GM21526 (cell line): ENCODE measurements at regions not wholly inside any gene's neighbourhood (a gene's known extent, or its start where the extent isn't known, plus 50 kb on each side); places are given as distances from the start of the nearest gene placed in this dataset.

Source experiments
- ATAC-seq: cut with Tn5 transposase; IDR thresholded peaks from one replicate; pipeline ENCODE4 v1.9.1; 2021; ENCODE audit warnings: moderate library complexity; ENCODE audit not compliant: unreplicated experiment, low FRiP score

GRCh38 chr13:99053636-99054233, 75.9 kb upstream of the DOCK9 start:
- no peak for ATAC-seq

- no peak for ATAC-seq
These were observed 77.4 kb upstream of the DOCK9 start for GRCh38 chr13:99055281-99055680.

DNA sequence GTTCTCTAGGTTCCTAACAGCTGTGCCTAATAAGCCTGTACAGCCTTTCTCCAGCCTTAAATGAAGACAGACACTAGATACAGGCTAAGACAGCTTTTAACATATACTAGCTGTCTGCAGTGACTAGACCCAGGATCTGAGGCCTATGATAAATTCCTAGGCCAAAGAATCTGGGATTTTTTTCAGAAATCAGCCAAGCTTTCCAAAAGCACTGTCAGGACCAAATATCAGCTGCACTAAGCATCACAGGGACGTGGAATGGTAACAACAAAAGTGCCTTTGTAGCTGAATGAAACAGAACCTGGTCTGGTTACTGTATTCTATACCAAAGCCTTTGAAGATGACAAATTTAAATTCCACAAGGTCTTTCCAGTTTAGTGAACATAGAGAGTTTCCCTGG, 77.9 kb upstream of the DOCK9 start:
- ATAC-seq, result no peak

DNA sequence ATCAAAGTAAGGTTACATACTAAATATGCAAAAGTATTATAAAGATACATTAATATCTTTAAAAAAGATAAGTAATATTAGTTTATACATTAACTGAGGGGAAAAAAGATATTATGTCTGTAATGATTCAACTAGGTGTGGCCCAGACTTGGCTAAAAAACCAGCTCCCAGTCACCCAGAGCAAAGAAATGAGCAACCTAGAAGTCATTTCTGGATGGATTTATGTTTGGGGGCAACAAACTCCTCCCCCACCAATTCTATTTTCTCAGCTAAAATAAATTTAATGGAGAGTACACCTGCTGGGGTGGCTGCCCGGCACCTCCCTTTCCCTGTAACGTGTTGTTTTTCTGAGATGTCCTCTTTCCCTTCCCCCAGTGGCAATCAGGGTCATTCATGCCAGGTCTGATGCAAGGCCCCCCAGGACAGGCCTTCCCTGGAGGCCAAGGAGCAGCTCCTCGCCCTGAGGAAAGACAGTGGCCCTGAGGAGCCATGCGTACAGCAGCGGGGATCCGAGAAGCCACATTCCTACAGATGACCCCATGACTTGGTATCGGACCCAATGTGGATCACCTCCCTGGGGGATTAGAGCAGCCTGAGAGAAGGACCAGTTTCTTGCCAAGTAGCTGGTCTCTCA, 78.6 kb upstream of the DOCK9 start:
- no peak for ATAC-seq

DNA sequence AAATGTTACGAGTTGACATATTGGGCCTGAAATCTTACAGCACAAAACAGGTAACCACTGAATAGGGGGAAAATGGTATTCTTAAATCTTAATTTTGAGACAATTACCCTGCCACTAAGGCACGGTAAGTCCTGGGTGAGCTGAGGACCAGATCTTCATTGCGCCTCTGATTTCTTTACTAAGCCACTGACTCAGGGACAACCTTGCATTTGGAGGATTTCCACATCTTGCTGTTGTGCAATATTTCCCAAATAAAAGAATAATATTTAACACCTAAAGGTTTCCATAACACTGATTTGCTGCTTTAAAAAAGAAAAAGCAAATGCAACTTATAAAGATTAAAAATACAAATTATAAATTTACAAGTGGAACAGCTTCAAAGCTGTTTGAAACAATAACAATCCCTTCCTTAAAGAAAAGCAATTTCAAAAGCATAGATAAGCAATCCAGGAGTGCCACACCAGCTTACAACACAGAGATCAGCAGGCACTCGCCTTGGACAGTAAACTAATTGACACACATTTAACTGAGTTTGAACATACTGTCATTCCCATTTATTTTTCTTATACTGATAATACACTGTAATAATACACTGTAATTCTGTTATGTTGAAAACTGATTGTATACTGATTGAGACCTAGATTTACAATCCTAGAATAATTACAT, 79.6 kb upstream of the DOCK9 start:
- ATAC-seq, result no peak

GRCh38 chr13:99058527-99059495, 80.9 kb upstream of the DOCK9 start:
- no peak for ATAC-seq

DNA sequence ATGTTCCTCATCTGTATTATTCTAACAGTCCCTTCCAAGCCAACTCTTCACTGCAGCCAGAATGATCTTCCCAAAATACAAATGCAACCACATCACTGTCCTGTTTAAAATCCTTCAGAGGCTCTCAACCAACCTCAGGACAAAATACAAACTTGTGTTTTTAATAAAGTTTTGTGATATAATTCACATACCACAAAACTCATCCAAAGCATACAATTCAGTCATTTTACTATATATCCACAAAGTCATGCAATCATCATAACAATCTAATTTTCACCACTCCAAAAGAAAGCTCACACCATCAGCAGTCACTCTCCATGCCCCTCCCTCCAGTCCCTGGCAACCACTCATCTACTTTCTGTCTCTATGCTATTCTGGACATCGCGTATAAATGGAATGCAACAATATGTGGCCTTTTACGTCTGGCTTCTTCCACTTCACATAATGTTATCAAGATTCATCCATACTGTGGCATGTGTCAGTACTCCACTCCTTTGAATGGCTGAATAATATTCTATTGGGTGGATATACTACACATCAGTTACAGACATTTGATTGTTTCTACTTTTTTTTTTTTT, 81.7 kb upstream of the DOCK9 start:
- no peak for ATAC-seq

- no peak for ATAC-seq
These were observed 83.5 kb upstream of the DOCK9 start for GRCh38 chr13:99061411-99061810.

DNA sequence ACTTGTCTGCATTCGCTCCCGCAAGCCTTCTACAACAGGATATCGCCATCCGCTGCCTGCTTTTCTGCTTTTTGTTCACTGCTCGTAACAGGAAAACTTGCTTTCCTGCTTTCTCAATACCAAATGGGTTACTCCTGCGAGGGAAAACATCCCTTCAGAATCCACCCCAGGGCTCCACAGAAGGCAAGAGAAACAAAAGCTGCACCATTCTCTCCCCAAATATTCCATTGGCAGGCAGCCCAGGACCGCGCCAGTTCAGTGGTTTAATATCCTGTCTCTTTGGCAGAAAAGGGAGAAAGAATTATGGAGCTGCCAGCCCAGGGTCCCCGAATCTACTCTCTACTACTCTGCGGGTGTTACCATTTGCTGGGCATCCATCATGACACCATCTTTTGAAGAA, 84.7 kb upstream of the DOCK9 start:
- no peak for ATAC-seq

- no peak for ATAC-seq
These were observed 85.3 kb upstream of the DOCK9 start for GRCh38 chr13:99063178-99063577.

DNA sequence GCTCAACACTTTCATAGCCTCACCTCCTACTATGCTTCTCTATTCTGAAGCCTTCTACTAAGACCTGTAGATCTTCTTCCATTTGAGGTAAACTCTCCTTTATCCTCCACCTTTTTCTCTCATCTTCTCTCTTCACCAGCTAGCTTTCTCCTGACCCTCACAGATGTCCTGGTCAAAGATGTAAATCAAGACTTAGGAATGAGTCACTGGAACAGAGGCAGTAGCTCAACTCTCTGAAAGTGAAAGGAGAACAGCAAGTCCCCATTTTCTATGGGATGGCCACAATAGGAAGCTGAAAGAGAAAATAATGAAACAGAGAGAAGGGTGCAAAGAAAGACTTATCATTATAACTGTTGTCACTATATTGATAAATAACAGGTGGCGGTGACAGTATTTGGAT, 86.1 kb upstream of the DOCK9 start:
- ATAC-seq, result no peak

DNA sequence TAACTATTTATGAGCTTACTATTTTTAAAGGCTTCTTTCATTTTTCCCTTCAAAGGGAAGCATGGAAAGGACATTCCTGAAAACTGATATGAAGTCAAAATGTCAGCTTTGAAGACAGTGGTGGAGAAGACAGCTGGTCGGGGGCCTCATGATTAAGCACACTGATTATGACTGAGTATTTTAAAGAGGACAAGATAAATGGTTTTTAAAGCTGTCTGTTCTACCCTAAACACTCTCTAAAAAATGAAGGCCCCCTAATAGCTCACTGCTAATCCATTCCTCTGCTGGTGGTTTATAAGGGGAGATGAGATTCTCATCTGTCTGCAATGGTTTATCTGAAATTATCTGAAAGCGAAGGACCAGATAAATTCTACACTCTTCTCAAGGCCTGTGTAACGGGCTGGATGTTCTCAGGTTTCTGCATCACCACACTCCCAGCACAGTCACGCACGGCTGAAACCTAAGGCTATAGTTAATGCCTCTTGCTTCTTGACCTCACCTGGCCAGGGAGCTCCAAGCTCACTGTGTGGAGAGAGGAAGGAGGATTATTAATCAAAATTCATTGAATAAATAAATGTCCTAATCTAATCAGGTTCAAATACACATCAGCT, 86.9 kb upstream of the DOCK9 start:
- ATAC-seq, result no peak

DNA sequence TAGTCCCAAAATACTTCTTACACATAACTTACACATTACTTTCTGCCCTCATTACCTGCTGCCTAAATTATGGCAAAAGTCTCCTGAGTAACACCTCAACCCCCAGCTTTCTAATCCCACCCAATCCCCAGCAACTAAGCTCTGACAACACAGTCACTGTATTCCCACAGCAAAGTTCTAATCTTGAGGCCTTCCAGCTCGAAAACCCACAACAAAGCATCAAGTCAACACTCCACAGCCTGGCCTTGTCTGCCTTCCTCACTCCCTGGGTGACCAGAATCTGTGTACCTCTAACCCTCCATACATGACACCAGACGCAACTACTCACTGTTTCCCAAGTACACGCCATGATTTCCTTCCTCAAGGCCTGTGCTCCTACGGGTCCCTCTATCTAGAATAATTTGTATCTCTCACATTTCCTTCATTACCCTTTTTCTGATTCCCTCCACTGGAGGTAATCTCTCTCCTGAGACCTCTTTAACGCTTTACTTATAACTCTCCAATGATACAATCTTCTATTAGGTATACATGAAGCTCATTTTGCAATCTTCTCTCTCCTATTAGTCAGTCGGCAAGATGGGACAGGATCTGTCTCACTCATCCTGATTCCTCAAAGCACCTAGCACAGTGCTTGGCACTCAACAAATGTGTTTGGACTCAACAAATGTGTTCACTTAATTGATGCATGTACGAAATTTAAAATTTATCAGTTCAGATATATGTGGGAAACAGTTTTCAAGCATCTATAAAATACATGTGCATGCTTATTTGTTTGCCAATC, 87.6 kb upstream of the DOCK9 start:
- no peak for ATAC-seq

DNA sequence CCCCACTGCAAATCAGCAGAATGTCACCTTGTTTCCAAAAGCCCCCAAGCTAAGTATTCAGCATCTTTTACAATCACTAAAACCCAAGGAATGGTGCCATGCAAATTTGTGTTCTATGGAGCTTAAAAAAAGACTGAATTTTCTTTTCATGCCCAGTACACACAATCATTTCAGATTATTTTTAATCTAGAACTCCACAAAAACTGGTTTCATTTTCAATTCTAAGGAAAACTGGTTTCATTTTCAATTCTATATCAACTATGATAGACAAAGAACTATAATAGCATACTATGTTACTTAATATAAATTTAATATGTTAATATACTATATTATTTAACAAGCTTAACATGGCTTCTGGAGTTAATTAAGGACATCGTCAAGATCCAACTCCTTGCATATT, 88.4 kb upstream of the DOCK9 start:
- no peak for ATAC-seq

GRCh38 chr13:99067159-99067985, 89.5 kb upstream of the DOCK9 start:
- ATAC-seq, result no peak

DNA sequence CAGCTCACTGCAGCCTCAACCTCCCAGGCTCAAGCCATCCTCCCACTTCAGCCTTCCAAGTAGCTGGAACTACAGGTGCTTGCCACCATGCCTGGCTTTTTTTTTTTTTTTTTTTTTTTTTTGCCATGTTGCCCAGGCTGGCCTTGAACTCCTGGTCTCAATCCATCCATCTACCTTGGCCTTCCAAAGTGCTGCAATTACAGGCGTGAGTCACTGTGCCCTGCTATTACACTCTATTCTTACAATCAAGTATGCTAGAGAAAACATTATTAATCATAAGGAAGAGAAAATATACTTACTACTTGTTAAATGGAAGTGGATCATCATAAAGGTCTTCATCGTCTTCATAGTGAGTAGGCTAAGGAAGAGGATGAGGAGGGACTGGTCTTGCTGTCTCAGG, 93.3 kb upstream of the DOCK9 start:
- no peak for ATAC-seq

GRCh38 chr13:99071666-99072065, 93.8 kb upstream of the DOCK9 start:
- no peak for ATAC-seq

GRCh38 chr13:99072356-99072755, 94.5 kb upstream of the DOCK9 start:
- no peak for ATAC-seq

DNA sequence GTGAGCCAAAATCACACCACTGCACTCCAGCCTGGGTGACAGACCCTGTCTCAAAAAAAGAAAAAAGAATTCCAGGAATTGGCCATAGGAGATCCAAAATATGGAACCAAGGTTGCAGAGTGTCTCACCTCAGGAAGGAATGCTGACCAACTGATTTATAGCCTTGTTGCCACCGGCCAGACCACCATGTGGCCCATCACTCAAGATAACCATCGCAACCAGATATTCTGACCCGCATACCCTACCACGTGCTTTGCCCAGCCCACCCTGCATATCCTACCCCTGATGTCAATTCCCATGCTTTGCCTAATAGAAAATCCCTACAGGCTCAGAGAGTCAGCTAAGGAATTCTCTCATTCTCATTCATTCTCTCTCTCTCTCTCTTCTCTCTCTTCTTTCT, 95.1 kb upstream of the DOCK9 start:
- no peak for ATAC-seq
